Aorta (tissue), 5 donors: ENCODE measurements at regions not wholly inside any gene's neighbourhood (a gene's known extent, or its start where the extent isn't known, plus 50 kb on each side); places are given as distances from the start of the nearest gene placed in this dataset.

Experiments
- ATAC-seq: fragments of 200-7000 bp; cut with Tn5 transposase; one replicate; pipeline ENCODE4 v1.9.1; 2022; ENCODE audit warnings: moderate library complexity; ENCODE audit not compliant: low FRiP score
- DNase-seq, 2 donors: peaks; one replicate each; pipeline ENCODE4 v3.0.0-alpha.2; 2020
- H3K27ac ChIP-seq, 2 donors: one replicate each; pipeline ENCODE4 v1.5.1; 2013; ENCODE audit warnings: low read length in 2 of 2, mild to moderate bottlenecking in 2 of 2, moderate library complexity in 2 of 2, control low read depth in 1 of 2, inconsistent platforms in 1 of 2, low read depth in 1 of 2
- H3K27me3 ChIP-seq, 2 donors: one replicate each; pipeline ENCODE4 v1.6.1; 2013; ENCODE audit warnings: control low read depth in 1 of 2, low read length in 1 of 2, mild to moderate bottlenecking in 1 of 2, moderate library complexity in 1 of 2; ENCODE audit not compliant: insufficient read depth in 2 of 2, control insufficient read depth in 1 of 2
- H3K36me3 ChIP-seq, 2 donors: one replicate each; pipeline ENCODE4 v1.6.1; 2013; ENCODE audit warnings: control low read depth in 1 of 2, low read length in 1 of 2, mild to moderate bottlenecking in 1 of 2; ENCODE audit not compliant: insufficient read depth in 2 of 2, control insufficient read depth in 1 of 2
- H3K4me1 ChIP-seq, 2 donors: one replicate each; pipeline ENCODE4 v1.6.1; 2013; ENCODE audit warnings: low read length in 2 of 2, control low read depth in 1 of 2, mild to moderate bottlenecking in 1 of 2, moderate library complexity in 1 of 2; ENCODE audit not compliant: insufficient read depth in 2 of 2, control insufficient read depth in 1 of 2
- H3K4me3 ChIP-seq, 2 donors: one replicate each; pipeline ENCODE4 v1.5.1; 2013; ENCODE audit warnings: low read length in 2 of 2, control low read depth in 1 of 2, mild to moderate bottlenecking in 1 of 2
- H3K9me3 ChIP-seq: one replicate; pipeline ENCODE4 v1.6.1; 2013; ENCODE audit warnings: mild to moderate bottlenecking, low read length; ENCODE audit not compliant: control insufficient read depth
- WGBS, 2 donors: extraction: QIAGEN DNeasy Blood & Tissue Kit; methylation state at CpG; one replicate each; pipeline ENCODE4 v1.1.7; 2013; 5-methylcytosine and 5-hydroxymethylcytosine counted together
- intact Hi-C, 2 donors: fragments of 100-400 bp; cut with DNase I; formaldehyde crosslinking; loops; one replicate each; pipeline versions ENCODE4 v1.14.2 to v1.15.0; 2022
- donor health status: healthy with polysubstance abuse.
- donor health status: Bipolar disorder and iron deficiency.
- donor health status: DM: no; HTN: no; CAD: no.
- donor health status: DM: no; HTN: no; CAD: no.
- donor health status: DM: yes; HTN: yes; CAD: no.

GRCh38 chr3:40858364-40859115, 333.8 kb downstream of the ZNF621 start:
- intact Hi-C loops, result no loop called here
- no peak overlapping the region for H3K27ac ChIP-seq
- H3K4me1 ChIP-seq, result no peaks in the 10 kb centered on the region
- H3K36me3 ChIP-seq, result no peaks in the 10 kb centered on the region
- DNase-seq (no peak), ATAC-seq (no peak)
- 88 to 92% methylated on average over 7 of the region's 7 CpGs for WGBS, 2 donors
- H3K27me3 ChIP-seq, result no peaks in the 10 kb centered on the region
- no peaks in the 10 kb centered on the region for H3K9me3 ChIP-seq
- no peak overlapping the region for H3K4me3 ChIP-seq

GRCh38 chr3:40862946-40863345, 336.4 kb upstream of the CTNNB1 start:
- no peak overlapping the region for H3K4me3 ChIP-seq
- H3K9me3 ChIP-seq, result no peaks in the 10 kb centered on the region
- intact Hi-C loops, result no loop called here
- H3K36me3 ChIP-seq, result no peaks in the 10 kb centered on the region
- H3K4me1 ChIP-seq, result peaks cover 0 to 3% of the 10 kb centered on the region in 2 donors
- 91 to 97% methylated on average over 2 of the region's 2 CpGs for WGBS, 2 donors
- ATAC-seq, result no peak
- no peaks in the 10 kb centered on the region for H3K27me3 ChIP-seq
- DNase-seq, result no peak
- H3K27ac ChIP-seq, result no peak overlapping the region

GRCh38 chr3:40864146-40864782, 335.0 kb upstream of the CTNNB1 start:
- Histone ChIP-seq H3K36me3 (no peaks in the 10 kb centered on the region), H3K4me1 (peaks cover 0 to 3% of the 10 kb centered on the region in 2 donors), H3K4me3 (no peak overlapping the region), H3K9me3 (no peaks in the 10 kb centered on the region), H3K27ac (no peak overlapping the region), H3K27me3 (no peaks in the 10 kb centered on the region)
- intact Hi-C loops, result no loop called here
- 53 to 57% methylated on average over 3 of the region's 3 CpGs for whole genome bisulfite sequencing, 2 donors
- ATAC-seq (no peak), DNase-seq (no peak)

- intact Hi-C loops, result no loop called here
- no peak overlapping the region for H3K4me3 ChIP-seq
- no peaks in the 10 kb centered on the region for H3K27me3 ChIP-seq
- ATAC-seq, result peak; percentile 56
- no peaks in the 10 kb centered on the region for H3K9me3 ChIP-seq
- 4 to 6% methylated on average over 1 of the region's 1 CpG for WGBS, 2 donors
- no peak for DNase-seq
- peaks cover 0 to 3% of the 10 kb centered on the region in 2 donors for H3K4me1 ChIP-seq
- no peaks in the 10 kb centered on the region for H3K36me3 ChIP-seq
- no peak overlapping the region for H3K27ac ChIP-seq
Observed at GRCh38 chr3:40864915-40865314, 334.4 kb upstream of the CTNNB1 start.

GRCh38 chr3:40867797-40868196, 331.5 kb upstream of the CTNNB1 start:
- Histone ChIP-seq H3K4me1 (peaks cover 0 to 3% of the 10 kb centered on the region in 2 donors), H3K4me3 (no peak overlapping the region), H3K36me3 (no peaks in the 10 kb centered on the region), H3K9me3 (no peaks in the 10 kb centered on the region), H3K27me3 (no peaks in the 10 kb centered on the region), H3K27ac (no peak overlapping the region)
- intact Hi-C loops, result no loop called here
- DNase-seq (no peak), ATAC-seq (no peak)
- WGBS, 2 donors, result 98 to 100% methylated on average over 3 of the region's 3 CpGs

GRCh38 chr3:40869013-40869412, 330.3 kb upstream of the CTNNB1 start:
- intact Hi-C loops, result no loop called here
- no peak for DNase-seq
- 30 to 49% methylated on average over 4 of the region's 4 CpGs for WGBS, 2 donors
- Histone ChIP-seq H3K27me3 (no peaks in the 10 kb centered on the region), H3K36me3 (no peaks in the 10 kb centered on the region), H3K9me3 (no peaks in the 10 kb centered on the region), H3K4me3 (no peak overlapping the region), H3K27ac (no peak overlapping the region), H3K4me1 (peaks cover 0 to 3% of the 10 kb centered on the region in 2 donors)
- ATAC-seq, result no peak

- WGBS, 2 donors, result 92 to 100% methylated on average over 2 of the region's 2 CpGs
- no peaks in the 10 kb centered on the region for H3K36me3 ChIP-seq
- H3K27me3 ChIP-seq, result no peaks in the 10 kb centered on the region
- ATAC-seq (no peak), DNase-seq (no peak)
- intact Hi-C loops, result loop anchor here (10.0 kb wide), 3 partner anchors 105 to 285 kb away; no protein-coding TSS in a partner anchor
- H3K27ac ChIP-seq, result no peak overlapping the region
- no peaks in the 10 kb centered on the region for H3K9me3 ChIP-seq
- H3K4me3 ChIP-seq, result no peak overlapping the region
- H3K4me1 ChIP-seq, result peaks cover 0 to 3% of the 10 kb centered on the region in 2 donors
Observed at GRCh38 chr3:40869939-40870338, 329.4 kb upstream of the CTNNB1 start.

GRCh38 chr3:40871394-40871793, 327.9 kb upstream of the CTNNB1 start:
- H3K27ac ChIP-seq, result no peak overlapping the region
- no peaks in the 10 kb centered on the region for H3K27me3 ChIP-seq
- WGBS, 2 donors, result 89 to 91% methylated on average over 4 of the region's 4 CpGs
- H3K36me3 ChIP-seq, result no peaks in the 10 kb centered on the region
- H3K4me1 ChIP-seq, result no peaks in the 10 kb centered on the region
- DNase-seq (no peak), ATAC-seq (no peak)
- intact Hi-C loops, result loop anchor here (10.0 kb wide), 3 partner anchors 103 to 287 kb away; no protein-coding TSS in a partner anchor
- H3K4me3 ChIP-seq, result no peak overlapping the region
- H3K9me3 ChIP-seq, result no peaks in the 10 kb centered on the region
